ENCODE measurements at regions not wholly inside any gene's neighbourhood (a gene's known extent, or its start where the extent isn't known, plus 50 kb on each side); places are given as distances from the start of the nearest gene placed in this dataset.
"Not testable (repeated sequence)": the region's sequence is repeated elsewhere in the genome, so short reads cannot be mapped to it uniquely, and the experiment has no call there.

- not testable (repeated sequence) for DNase-seq (ENCODE audit: low spot score)
Measured at GRCh38 chr10:46095943-46096342, 49.9 kb upstream of the MSMB start.

DNA sequence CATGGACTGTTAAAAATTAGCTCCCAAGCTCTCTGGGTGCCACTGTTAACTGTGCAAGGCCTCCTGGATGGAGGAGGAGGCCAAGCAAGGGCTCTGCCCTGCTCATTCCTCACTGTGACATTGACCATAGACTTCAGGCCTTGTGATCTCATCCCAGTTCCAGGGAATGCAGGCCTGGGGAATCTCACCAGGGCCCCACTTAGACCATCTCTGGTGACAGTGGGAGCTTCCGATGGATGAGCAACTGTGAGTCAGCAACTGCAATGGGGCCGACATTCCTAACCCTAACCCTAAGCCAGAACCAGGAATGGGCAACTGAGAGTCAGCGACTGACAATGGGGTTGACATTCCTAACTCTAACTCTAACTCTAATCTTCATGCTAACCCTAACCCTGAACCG lies 50.4 kb upstream of the MSMB start:
- no peak for DNase-seq (ENCODE audit: low spot score)

- no peak for DNase-seq (ENCODE audit: low spot score)
Measured at GRCh38 chr10:46096909-46097575, 51.0 kb upstream of the MSMB start.

DNA sequence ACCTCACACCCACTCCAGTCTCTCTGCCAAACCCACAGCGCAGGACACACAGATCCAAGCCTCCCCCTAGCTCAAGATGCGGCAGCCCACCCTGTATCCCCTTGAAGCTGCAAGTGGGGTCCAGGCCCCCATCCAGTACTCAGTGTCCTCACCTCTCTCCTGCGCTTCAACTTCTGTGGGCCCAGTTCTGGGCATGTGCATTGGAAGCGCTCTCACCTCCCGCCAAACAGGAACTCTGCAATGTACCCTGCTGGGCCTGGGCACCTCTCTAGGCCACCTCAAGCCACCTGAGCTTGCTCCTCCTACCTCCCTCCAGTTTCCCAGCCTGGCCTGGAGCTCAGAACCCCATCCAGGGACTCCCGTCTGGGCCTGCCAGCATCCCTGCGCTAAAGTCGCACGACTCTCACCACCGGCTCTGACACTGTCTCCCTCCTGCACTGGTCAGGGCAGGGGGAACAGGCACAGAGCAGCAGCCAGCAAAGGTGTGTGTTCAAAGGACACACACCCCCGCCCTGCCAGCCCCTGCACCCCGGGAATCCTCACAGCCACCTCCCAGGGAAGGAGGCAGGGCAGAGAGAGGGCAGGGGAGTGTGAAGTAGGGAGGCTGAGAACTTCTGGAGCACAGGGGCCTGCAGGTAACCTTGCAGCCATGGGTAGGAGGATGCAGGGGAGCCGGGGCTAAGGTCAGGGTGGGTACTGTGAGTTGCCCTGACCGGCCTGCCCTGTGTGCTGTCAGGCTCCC lies 51.7 kb upstream of the MSMB start:
- DNase-seq (ENCODE audit: low spot score), result no peak

DNA sequence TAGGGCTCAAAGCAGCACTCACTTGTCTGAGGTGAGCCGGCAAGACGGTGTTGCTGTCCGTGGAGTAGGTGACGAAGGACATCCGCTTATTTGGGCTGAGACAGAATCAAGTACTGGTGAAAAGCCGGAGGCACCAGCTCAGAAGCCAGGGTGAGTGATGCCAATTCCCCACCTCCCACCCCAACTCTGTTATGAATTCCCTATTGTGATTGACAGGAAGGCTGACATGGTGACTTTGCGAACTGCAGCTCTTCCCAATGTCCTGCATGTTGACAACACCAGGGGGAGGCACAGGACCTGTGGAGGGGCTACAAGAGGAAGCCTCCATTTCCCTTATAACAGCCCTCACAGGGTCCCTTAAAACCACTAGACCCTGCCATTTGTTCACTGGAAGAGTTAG lies 52.3 kb upstream of the MSMB start:
- DNase-seq (ENCODE audit: low spot score), result no peak

- DNase-seq (ENCODE audit: low spot score), result not testable (repeated sequence)
Measured at GRCh38 chr10:46098925-46099324, 52.9 kb upstream of the MSMB start.

DNA sequence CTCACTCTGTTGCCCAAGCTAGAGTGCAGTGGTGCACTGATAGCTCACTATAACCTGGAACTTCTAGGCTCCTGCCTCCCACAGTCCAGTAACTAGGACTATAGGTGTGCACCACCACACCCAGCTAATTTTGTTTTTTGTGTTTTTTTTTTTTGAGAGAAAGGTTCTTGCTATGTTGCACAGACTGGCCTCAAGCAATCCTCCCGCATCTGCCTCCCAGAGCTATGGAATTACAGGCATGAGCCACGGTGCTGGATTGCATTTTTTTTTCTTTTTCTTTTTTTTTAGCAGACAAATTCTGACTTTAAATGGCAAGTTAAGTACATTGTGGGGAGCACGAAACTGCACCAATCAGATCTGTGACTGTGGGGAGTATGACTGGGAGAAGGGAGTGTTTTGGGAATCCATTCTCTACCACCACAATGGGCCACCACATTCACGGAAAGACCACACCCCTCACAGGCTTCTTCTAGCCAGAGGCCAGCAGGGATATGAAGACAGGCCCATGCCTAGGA lies 58.1 kb upstream of the MSMB start:
- DNase-seq (ENCODE audit: low spot score), result no peak

GRCh38 chr10:46105416-46105815 lies 59.3 kb upstream of the MSMB start:
- DNase-seq (ENCODE audit: low spot score), result not testable (repeated sequence)

DNA sequence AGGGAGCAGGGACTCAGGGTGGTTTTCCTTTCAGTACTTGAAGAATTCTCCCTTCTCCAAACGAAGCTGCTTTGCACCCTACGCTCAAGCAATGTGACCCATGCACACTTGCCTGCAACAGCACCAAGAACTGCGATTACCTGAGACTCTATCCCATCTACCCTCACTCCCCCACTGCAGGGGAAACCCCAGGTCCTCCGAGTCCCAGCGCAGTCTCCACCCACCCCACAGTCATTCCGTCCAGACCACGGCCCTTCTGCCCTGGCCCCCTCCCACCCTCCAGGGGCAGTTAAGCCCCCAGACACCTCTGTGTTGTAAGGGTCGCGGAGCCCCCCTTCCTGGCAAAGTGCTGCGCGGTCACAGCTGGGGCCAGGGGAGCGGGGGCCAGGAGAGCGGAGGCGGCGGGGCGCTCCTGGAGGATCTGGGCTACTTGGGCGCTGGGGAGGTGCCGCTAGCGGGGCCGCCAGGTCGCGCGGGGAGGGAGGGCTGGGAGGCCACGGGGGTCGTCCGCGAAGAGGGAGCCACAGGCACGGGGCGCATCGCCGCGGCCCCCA lies 59.9 kb upstream of the MSMB start:
- DNase-seq (ENCODE audit: low spot score), result not testable (repeated sequence)

DNA sequence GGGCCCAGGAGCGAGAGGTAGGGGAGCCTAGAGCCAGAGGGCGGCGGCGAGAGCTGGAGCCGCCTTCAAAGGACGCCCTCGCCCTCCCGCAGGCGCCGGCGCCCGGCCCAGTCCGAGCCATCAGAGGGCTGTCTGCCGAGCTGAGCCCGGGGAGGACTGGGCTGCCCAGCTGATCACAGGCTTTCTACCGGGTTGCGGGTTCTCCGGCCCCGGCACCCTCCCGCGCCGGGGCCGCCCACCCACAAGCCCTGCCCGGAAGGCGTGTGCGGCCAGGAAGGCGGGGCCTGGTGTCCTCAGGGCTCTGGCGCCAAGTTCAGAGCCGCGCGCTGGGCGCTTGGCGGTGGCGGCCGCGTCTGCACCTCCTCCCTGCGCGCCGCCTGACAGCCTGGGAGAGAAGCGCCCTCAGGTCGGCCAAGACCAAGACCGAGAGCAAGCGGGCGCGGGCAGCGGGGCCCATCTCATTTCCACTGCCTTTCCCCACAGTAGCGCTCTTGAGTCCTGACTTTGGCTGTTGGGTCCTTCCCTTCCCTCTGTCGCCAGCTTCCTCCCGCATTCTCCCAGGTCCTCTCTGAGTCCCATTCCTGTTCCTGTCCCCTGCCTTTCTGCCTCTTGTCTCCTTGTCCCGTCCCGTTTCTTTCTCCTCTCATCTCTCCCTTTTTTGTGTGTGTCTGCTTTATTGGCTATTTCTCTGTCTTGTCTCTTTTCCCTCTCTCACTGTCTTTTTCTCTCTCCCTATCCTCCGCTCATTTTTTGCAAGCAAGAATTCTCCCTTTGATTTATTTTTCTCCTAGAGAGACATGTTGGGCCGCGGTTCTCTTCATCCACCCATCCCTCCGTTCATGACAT lies 60.6 kb upstream of the MSMB start:
- peak; percentile 30 for DNase-seq (ENCODE audit: low spot score)

- DNase-seq (ENCODE audit: low spot score), result not testable (repeated sequence)
Measured at GRCh38 chr10:46108158-46108499, 62.1 kb upstream of the MSMB start.

DNA sequence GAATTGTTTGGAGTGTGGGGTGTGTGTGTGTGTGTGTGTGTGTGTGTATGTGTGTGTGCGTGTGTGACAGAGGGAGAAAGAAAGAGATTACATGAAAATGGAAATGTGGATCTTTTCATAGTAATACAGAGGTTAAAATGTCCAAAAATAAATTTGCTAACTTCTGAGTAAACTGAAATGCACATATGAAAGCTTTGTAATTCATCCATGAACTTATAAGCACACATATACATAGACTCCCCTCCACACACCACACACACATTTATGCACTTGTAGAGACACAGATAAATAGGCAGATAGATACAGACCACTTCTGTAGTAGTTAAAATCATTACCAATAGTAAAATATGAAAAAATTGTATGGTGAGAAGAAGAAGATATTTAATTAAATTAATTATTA lies 108.2 kb upstream of the MSMB start:
- DNase-seq (ENCODE audit: low spot score), result not testable (repeated sequence)

GRCh38 chr10:46154683-46155082 lies 108.6 kb upstream of the MSMB start:
- not testable (repeated sequence) for DNase-seq (ENCODE audit: low spot score)

- not testable (repeated sequence) for DNase-seq (ENCODE audit: low spot score)
Measured at GRCh38 chr10:46156866-46157265, 110.8 kb upstream of the MSMB start.

DNA sequence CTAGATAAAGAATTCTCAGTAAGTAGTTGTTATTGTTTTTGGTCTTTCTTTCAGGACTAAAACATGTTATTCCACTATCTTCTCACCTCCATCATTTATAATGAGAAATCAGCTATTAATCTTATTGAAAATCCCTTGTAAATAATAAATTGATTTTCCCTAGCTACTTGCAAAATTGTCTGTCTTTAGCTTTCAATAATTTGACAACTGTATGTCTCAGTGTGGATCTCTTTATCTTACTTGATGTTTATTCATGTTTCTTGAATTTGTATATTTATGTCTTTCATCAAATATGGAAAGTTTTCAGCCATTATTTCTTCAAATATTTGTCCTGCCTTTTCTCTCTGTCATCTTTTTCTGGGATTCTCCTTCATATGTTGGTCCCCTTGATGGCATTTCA lies 117.1 kb upstream of the ANTXRL start:
- no peak for DNase-seq (ENCODE audit: low spot score)

DNA sequence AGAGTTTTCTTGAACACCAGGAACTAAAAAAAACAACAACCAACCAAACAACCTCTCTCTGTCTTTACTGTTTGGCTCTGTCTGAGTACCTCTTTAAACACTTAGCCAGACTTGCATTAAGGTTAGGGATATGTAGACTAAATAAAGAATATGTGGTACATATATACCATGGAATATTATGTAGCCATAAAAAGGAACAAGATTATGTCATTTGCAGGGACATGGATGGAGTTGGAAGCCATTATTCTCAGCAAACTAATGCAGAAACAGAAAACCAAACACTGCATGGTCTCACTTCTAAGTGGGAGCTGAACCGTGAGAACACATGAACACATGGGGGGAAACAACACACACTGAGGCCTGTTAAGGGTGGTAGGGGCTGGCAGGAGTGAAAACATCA lies 116.0 kb upstream of the ANTXRL start:
- no peak for DNase-seq (ENCODE audit: low spot score)

GRCh38 chr10:46171661-46172060 lies 115.1 kb upstream of the ANTXRL start:
- DNase-seq (ENCODE audit: low spot score), result no peak

- no peak for DNase-seq (ENCODE audit: low spot score)
Measured at GRCh38 chr10:46175296-46175695, 111.5 kb upstream of the ANTXRL start.

DNA sequence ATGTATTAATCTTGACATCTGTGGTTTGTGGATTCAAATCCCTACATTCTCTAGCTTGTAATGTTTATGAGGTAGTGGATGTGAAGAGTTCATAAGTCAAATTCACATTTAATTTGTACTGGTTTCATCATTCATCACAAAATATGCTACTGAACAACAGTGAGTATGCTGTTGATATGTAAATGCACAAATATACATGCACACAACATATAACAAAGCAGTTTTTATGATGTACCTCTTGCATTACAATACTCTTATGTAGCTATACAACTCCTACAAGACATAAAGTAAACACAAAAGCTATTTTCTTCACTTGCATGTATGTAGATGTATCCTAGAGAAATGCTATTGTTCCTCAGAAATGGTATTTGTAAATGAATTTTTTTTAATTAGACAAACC lies 111.0 kb upstream of the ANTXRL start:
- no peak for DNase-seq (ENCODE audit: low spot score)

DNA sequence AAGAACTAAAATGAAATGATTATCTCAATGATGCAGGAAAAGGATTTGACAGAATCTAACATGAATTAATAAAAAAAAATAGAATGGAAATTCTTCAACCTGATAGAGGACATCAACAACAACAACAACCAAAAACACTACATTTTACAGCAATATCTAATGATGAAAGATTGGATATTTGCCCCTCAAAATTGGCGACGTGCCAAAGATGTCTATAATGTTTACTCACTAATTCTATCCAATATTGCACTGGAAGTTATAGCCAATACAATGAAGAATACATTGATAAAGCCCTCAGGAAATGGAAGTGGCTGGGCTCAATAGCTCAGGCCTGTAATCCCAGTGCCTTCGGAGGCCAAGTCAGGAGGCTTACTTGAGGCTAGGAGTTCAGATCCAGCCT lies 99.4 kb upstream of the ANTXRL start:
- DNase-seq (ENCODE audit: low spot score), result not testable (repeated sequence)

DNA sequence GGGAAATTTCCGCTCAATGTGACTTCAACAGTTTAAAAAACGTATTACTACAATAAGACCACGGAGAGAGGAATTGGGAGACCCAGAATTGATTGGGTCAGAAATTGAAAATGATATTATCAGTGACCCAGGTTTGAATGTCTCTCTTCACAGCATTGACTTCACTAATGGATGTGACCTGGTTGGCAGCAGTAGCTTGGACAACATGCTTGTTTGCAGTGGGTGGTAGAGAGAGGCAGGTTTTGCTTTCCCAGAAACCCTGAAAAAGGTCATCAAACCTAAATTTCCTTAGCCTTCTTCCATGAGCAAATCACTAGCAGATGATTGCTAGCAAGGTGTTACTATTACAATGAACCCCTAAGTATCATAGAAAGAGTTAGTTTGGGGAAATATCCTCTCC lies 89.7 kb upstream of the ANTXRL start:
- no peak for DNase-seq (ENCODE audit: low spot score)

GRCh38 chr10:46198516-46198915 lies 88.3 kb upstream of the ANTXRL start:
- no peak for DNase-seq (ENCODE audit: low spot score)

Data from LoVo (cell line).